OCI-LY3 (cell line): ENCODE measurements at regions not wholly inside any gene's neighbourhood (a gene's known extent, or its start where the extent isn't known, plus 50 kb on each side); places are given as distances from the start of the nearest gene placed in this dataset.

Experiments used
- CTCF ChIP-seq: fragments of 200-600, 300-600 bp; sonication (generic); IDR thresholded peaks from 2 replicates; pipeline ENCODE4 v1.5.1; 2014; ENCODE audit warnings: antibody characterized with exemption, low read length, low read depth
- EZH2phosphoT487 ChIP-seq: fragments of 200-600 bp; shearing (Covaris generic); IDR thresholded peaks from 2 replicates; pipeline ENCODE4 v1.6.1; 2018; ENCODE audit warnings: antibody characterized with exemption, mixed run types, low read depth

- TF ChIP-seq CTCF (no peak), EZH2phosphoT487 (no peak)
These were observed 1107.4 kb upstream of the SEL1L start for GRCh38 chr14:82641050-82641540.
